ENCODE measurements at regions not wholly inside any gene's neighbourhood (a gene's known extent, or its start where the extent isn't known, plus 50 kb on each side); places are given as distances from the start of the nearest gene placed in this dataset.

- no peak for TF ChIP-seq CTCF (conservative IDR thresholded peaks at IDR 0.05; ENCODE audit: low read length)
- TF ChIP-seq EZH2phosphoT487 (IDR thresholded peaks at IDR 0.05; ENCODE audit: borderline replicate concordance), result no peak
These were observed 118.1 kb downstream of the RPL22L1 start for GRCh38 chr3:170751899-170752293.
